H1 (cell line): ENCODE measurements at regions not wholly inside any gene's neighbourhood (a gene's known extent, or its start where the extent isn't known, plus 50 kb on each side); places are given as distances from the start of the nearest gene placed in this dataset.

Experiments used
- JUN ChIP-seq: IDR thresholded peaks from 2 replicates; pipeline ENCODE4 v1.6.1; 2011; ENCODE audit warnings: low read depth, mild to moderate bottlenecking, improper control_type of control experiment, low read length
- NANOG ChIP-seq: IDR thresholded peaks from 2 replicates; pipeline ENCODE4 v1.6.1; 2011; ENCODE audit warnings: low read length, low read depth, mild to moderate bottlenecking, inconsistent platforms; ENCODE audit not compliant: insufficient read depth, poor library complexity, severe bottlenecking

GRCh38 chr3:159936541-159936940, 52.1 kb upstream of the IL12A start (continued):
- no peak for TF ChIP-seq JUN
- TF ChIP-seq NANOG, result no peak
